ENCODE measurements at regions not wholly inside any gene's neighbourhood (a gene's known extent, or its start where the extent isn't known, plus 50 kb on each side); places are given as distances from the start of the nearest gene placed in this dataset.
"Not testable (repeated sequence)": the region's sequence is repeated elsewhere in the genome, so short reads cannot be mapped to it uniquely, and the experiment has no call there.

GRCh38 chr2:53130441-53130943, 637.1 kb upstream of the CHAC2 start:
- Mint-ChIP-seq H3K27ac (no peak overlapping the region), H3K4me3 (no peak overlapping the region), H3K27me3 (no peaks in the 10 kb centered on the region), H3K9me3 (no peaks in the 10 kb centered on the region), H3K4me1 (ENCODE audit: low read depth) (no peaks in the 10 kb centered on the region), H3K36me3 (ENCODE audit: low read depth) (no peaks in the 10 kb centered on the region)
- ChIA-PET POLR2A (no interaction called here), CTCF (no interaction called here)
- TF ChIP-seq, protein P1, sequence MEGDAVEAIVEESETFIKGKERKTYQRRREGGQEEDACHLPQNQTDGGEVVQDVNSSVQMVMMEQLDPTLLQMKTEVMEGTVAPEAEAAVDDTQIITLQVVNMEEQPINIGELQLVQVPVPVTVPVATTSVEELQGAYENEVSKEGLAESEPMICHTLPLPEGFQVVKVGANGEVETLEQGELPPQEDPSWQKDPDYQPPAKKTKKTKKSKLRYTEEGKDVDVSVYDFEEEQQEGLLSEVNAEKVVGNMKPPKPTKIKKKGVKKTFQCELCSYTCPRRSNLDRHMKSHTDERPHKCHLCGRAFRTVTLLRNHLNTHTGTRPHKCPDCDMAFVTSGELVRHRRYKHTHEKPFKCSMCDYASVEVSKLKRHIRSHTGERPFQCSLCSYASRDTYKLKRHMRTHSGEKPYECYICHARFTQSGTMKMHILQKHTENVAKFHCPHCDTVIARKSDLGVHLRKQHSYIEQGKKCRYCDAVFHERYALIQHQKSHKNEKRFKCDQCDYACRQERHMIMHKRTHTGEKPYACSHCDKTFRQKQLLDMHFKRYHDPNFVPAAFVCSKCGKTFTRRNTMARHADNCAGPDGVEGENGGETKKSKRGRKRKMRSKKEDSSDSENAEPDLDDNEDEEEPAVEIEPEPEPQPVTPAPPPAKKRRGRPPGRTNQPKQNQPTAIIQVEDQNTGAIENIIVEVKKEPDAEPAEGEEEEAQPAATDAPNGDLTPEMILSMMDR (IDR thresholded peaks at IDR 0.05): no peak
- no peak for ATAC-seq
- intact Hi-C loops (cut with micrococcal nuclease): no loop called here
- no peak for DNase-seq

DNA sequence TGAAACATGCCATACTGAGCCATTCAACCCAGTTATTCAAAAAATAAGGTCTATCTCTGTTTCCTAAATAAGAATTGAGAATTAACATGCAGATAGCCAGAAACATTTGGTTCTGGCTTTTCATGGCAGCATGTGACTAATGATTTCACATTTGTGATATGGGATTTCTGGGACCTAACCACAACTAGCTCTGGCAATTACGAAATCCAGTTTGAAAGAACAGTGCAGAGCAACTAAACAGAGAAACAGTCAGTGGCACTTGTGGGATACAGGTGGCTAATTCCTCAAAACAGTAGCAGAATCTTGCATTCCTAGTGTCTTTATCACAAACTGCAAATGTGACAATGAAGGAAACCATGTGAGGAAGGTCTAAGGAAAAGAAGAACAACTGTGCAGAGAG, 637.8 kb upstream of the CHAC2 start:
- ATAC-seq: no peak
- H3K4me3 Mint-ChIP-seq: no peak overlapping the region
- no peak overlapping the region for H3K27ac Mint-ChIP-seq
- intact Hi-C loops (cut with micrococcal nuclease): no loop called here
- H3K9me3 Mint-ChIP-seq: no peaks in the 10 kb centered on the region
- DNase-seq: no peak
- no peaks in the 10 kb centered on the region for H3K4me1 Mint-ChIP-seq (ENCODE audit: low read depth)
- TF ChIP-seq, protein P1 (IDR thresholded peaks at IDR 0.05): no peak
- POLR2A ChIA-PET: no interaction called here
- no peaks in the 10 kb centered on the region for H3K27me3 Mint-ChIP-seq
- no peaks in the 10 kb centered on the region for H3K36me3 Mint-ChIP-seq (ENCODE audit: low read depth)
- CTCF ChIA-PET: no interaction called here

GRCh38 chr2:53127061-53127650, 640.4 kb upstream of the CHAC2 start:
- TF ChIP-seq, protein P1 (IDR thresholded peaks at IDR 0.05): no peak
- no peak overlapping the region for H3K4me3 Mint-ChIP-seq
- H3K27me3 Mint-ChIP-seq: no peaks in the 10 kb centered on the region
- no peak for DNase-seq
- H3K36me3 Mint-ChIP-seq (ENCODE audit: low read depth): no peaks in the 10 kb centered on the region
- intact Hi-C loops (cut with micrococcal nuclease): no loop called here
- H3K27ac Mint-ChIP-seq: no peak overlapping the region
- no peak for ATAC-seq
- H3K4me1 Mint-ChIP-seq (ENCODE audit: low read depth): no peaks in the 10 kb centered on the region
- peaks cover 5% of the 10 kb centered on the region for H3K9me3 Mint-ChIP-seq
- ChIA-PET CTCF (no interaction called here), POLR2A (no interaction called here)

GRCh38 chr2:53114991-53115390, 652.6 kb upstream of the CHAC2 start:
- DNase-seq: no peak
- peaks cover 9% of the 10 kb centered on the region for H3K9me3 Mint-ChIP-seq
- TF ChIP-seq, protein P1 (IDR thresholded peaks at IDR 0.05): no peak
- intact Hi-C loops (cut with micrococcal nuclease): no loop called here
- ATAC-seq: no peak
- no peaks in the 10 kb centered on the region for H3K27me3 Mint-ChIP-seq
- H3K4me1 Mint-ChIP-seq (ENCODE audit: low read depth): no peaks in the 10 kb centered on the region
- H3K4me3 Mint-ChIP-seq: no peak overlapping the region
- H3K27ac Mint-ChIP-seq: no peak overlapping the region
- no peaks in the 10 kb centered on the region for H3K36me3 Mint-ChIP-seq (ENCODE audit: low read depth)
- ChIA-PET POLR2A (interaction anchor here (0.5 kb wide), 1 partner anchor 1858 kb away, joined by 3 read pairs; no protein-coding TSS in a partner anchor), CTCF (no interaction called here)

DNA sequence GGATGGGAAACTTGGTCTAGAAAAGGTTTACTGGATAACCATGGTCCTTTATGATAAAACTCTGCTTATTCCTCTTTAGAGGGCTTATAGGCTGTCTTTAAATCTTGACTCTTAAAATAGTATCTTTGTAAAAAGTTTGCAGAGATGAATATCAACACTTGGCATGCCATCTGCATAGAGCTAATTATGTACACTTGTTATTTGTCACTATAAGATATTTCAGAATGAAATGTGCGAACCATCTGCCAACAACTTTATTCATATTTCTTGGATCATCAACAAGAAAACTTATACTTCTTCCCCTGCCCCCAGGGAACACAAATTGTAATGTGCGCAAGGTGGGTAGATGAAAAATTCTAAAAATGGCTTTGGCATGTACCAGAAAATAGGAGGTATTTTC, 653.0 kb upstream of the CHAC2 start:
- Mint-ChIP-seq H3K27me3 (no peaks in the 10 kb centered on the region), H3K27ac (no peak overlapping the region), H3K9me3 (peaks cover 9% of the 10 kb centered on the region), H3K4me1 (ENCODE audit: low read depth) (no peaks in the 10 kb centered on the region), H3K36me3 (ENCODE audit: low read depth) (no peaks in the 10 kb centered on the region), H3K4me3 (no peak overlapping the region)
- TF ChIP-seq, protein P1 (IDR thresholded peaks at IDR 0.05): no peak
- ATAC-seq: no peak
- CTCF ChIA-PET: no interaction called here
- intact Hi-C loops (cut with micrococcal nuclease): no loop called here
- POLR2A ChIA-PET: interaction anchor here (0.5 kb wide), 1 partner anchor 1858 kb away, joined by 3 read pairs; no protein-coding TSS in a partner anchor
- DNase-seq: no peak

DNA sequence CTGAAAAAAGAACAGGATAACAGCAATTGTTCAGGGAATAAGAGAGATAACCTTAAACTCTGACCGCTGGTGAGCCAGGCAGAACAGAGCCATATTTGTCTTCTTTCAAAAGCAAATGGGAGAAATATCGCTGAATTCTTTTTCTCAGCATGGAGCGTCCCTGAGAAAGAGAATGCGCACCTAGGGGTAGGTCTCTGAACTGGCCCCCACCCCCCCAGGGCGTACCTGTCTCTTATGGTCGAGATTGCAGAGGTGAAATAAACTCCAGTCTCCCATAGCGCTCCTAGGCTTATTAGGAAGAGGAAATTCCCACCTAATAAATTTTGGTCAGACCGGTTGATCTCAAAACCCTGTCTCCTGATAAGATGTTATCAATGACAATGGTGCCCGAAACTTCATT, 655.2 kb upstream of the CHAC2 start:
- H3K4me3 Mint-ChIP-seq; H3K27me3 Mint-ChIP-seq; CTCF ChIA-PET; intact Hi-C loops (cut with micrococcal nuclease); ATAC-seq; H3K36me3 Mint-ChIP-seq (ENCODE audit: low read depth); DNase-seq; H3K27ac Mint-ChIP-seq; POLR2A ChIA-PET; H3K9me3 Mint-ChIP-seq; H3K4me1 Mint-ChIP-seq (ENCODE audit: low read depth): not testable (repeated sequence)
